MG63 (cell line): ENCODE measurements at regions not wholly inside any gene's neighbourhood (a gene's known extent, or its start where the extent isn't known, plus 50 kb on each side); places are given as distances from the start of the nearest gene placed in this dataset.
"Not testable (repeated sequence)": the region's sequence is repeated elsewhere in the genome, so short reads cannot be mapped to it uniquely, and the experiment has no call there.

ENCODE experiments used
- DNase-seq: peaks from one replicate; pipeline ENCODE4 v3.0.0-alpha.2; 2020
- H3K27me3 ChIP-seq: fragments of 250-450 bp; sonication (Bioruptor Pico); 2 replicates; pipeline ENCODE4 v1.5.1; 2020; ENCODE audit warnings: mild to moderate bottlenecking, moderate library complexity
- H3K36me3 ChIP-seq: fragments of 250-450 bp; sonication (Bioruptor Pico); 2 replicates; pipeline ENCODE4 v1.5.1; 2020; ENCODE audit warnings: mild to moderate bottlenecking, moderate library complexity
- H3K4me3 ChIP-seq: fragments of 250-450 bp; sonication (Bioruptor Pico); 2 replicates; pipeline ENCODE4 v1.5.1; 2020; ENCODE audit warnings: mild to moderate bottlenecking, moderate library complexity
- H3K9me3 ChIP-seq: fragments of 250-450 bp; sonication (Bioruptor Pico); 2 replicates; pipeline ENCODE4 v1.5.1; 2020; ENCODE audit warnings: mild to moderate bottlenecking, moderate library complexity

GRCh38 chr10:43855667-43856210 is 207.1 kb upstream of the ZNF32 start:
- no peaks in the 10 kb centered on the region for H3K9me3 ChIP-seq
- no peak for DNase-seq

GRCh38 chr10:43854007-43854406 is 205.3 kb upstream of the ZNF32 start:
- Histone ChIP-seq H3K27me3 (no peaks in the 10 kb centered on the region), H3K4me3 (no peak overlapping the region)
- DNase-seq, result no peak

More at GRCh38 chr10:43855667-43856210, 207.1 kb upstream of the ZNF32 start:
- H3K36me3 ChIP-seq, result peaks cover 4% of the 10 kb centered on the region; the same call in 1 of the 2 replicates
- no peaks in the 10 kb centered on the region for H3K27me3 ChIP-seq
- H3K4me3 ChIP-seq, result no peak overlapping the region

GRCh38 chr10:43853369-43853768 is 204.7 kb upstream of the ZNF32 start:
- Histone ChIP-seq H3K4me3 (no peak overlapping the region), H3K36me3 (peaks cover 4% of the 10 kb centered on the region; the same call in 1 of the 2 replicates), H3K27me3 (no peaks in the 10 kb centered on the region), H3K9me3 (no peaks in the 10 kb centered on the region)
- DNase-seq, result no peak

More at GRCh38 chr10:43854007-43854406, 205.3 kb upstream of the ZNF32 start:
- Histone ChIP-seq H3K36me3 (peaks cover 4% of the 10 kb centered on the region; the same call in 1 of the 2 replicates), H3K9me3 (no peaks in the 10 kb centered on the region)

GRCh38 chr10:43852644-43853214 is 204.0 kb upstream of the ZNF32 start:
- H3K9me3 ChIP-seq, result no peaks in the 10 kb centered on the region
- no peak overlapping the region for H3K4me3 ChIP-seq
- no peaks in the 10 kb centered on the region for H3K27me3 ChIP-seq
- H3K36me3 ChIP-seq, result peaks cover 4% of the 10 kb centered on the region; the same call in 1 of the 2 replicates
- no peak for DNase-seq

GRCh38 chr10:43852149-43852548 is 203.5 kb upstream of the ZNF32 start:
- Histone ChIP-seq H3K36me3 (peaks cover 4% of the 10 kb centered on the region; the same call in 1 of the 2 replicates), H3K27me3 (no peaks in the 10 kb centered on the region), H3K9me3 (no peaks in the 10 kb centered on the region), H3K4me3 (no peak overlapping the region)
- DNase-seq, result no peak

GRCh38 chr10:43851030-43851429 is 202.3 kb upstream of the ZNF32 start:
- Histone ChIP-seq H3K9me3 (no peaks in the 10 kb centered on the region), H3K36me3 (peaks cover 4% of the 10 kb centered on the region; the same call in 1 of the 2 replicates), H3K4me3 (no peak overlapping the region), H3K27me3 (no peaks in the 10 kb centered on the region)
- DNase-seq, result no peak

GRCh38 chr10:43849551-43849950 is 200.9 kb upstream of the ZNF32 start:
- DNase-seq, result no peak
- H3K27me3 ChIP-seq, result no peaks in the 10 kb centered on the region
- no peaks in the 10 kb centered on the region for H3K9me3 ChIP-seq
- H3K4me3 ChIP-seq, result no peak overlapping the region
- peaks cover 4% of the 10 kb centered on the region; the same call in 1 of the 2 replicates for H3K36me3 ChIP-seq

GRCh38 chr10:43846968-43847367 is 198.3 kb upstream of the ZNF32 start:
- DNase-seq, result no peak
- no peak overlapping the region for H3K4me3 ChIP-seq

GRCh38 chr10:43846187-43846680 is 197.6 kb upstream of the ZNF32 start:
- Histone ChIP-seq H3K27me3 (no peaks in the 10 kb centered on the region), H3K4me3 (peak overlapping the region; percentile 12), H3K36me3 (no peaks in the 10 kb centered on the region), H3K9me3 (no peaks in the 10 kb centered on the region)
- peak; percentile 97 for DNase-seq

More at GRCh38 chr10:43846968-43847367, 198.3 kb upstream of the ZNF32 start:
- H3K9me3 ChIP-seq, result no peaks in the 10 kb centered on the region
- no peaks in the 10 kb centered on the region for H3K27me3 ChIP-seq
- H3K36me3 ChIP-seq, result no peaks in the 10 kb centered on the region; the same call in 1 of the 2 replicates

- H3K9me3 ChIP-seq, result no peaks in the 10 kb centered on the region
- no peaks in the 10 kb centered on the region for H3K27me3 ChIP-seq
- H3K4me3 ChIP-seq, result no peak overlapping the region
- peak; percentile 61 for DNase-seq
- H3K36me3 ChIP-seq, result no peaks in the 10 kb centered on the region
Observed at GRCh38 chr10:43845121-43845520, 196.4 kb upstream of the ZNF32 start.

- no peaks in the 10 kb centered on the region for H3K9me3 ChIP-seq
- H3K4me3 ChIP-seq, result no peak overlapping the region
- no peaks in the 10 kb centered on the region for H3K27me3 ChIP-seq
- H3K36me3 ChIP-seq, result no peaks in the 10 kb centered on the region
- DNase-seq, result no peak
Observed at GRCh38 chr10:43844221-43844620, 195.5 kb upstream of the ZNF32 start.

- H3K36me3 ChIP-seq, result no peaks in the 10 kb centered on the region
- H3K27me3 ChIP-seq, result no peaks in the 10 kb centered on the region
- no peak overlapping the region for H3K4me3 ChIP-seq
- peak; percentile 97 for DNase-seq
- no peaks in the 10 kb centered on the region for H3K9me3 ChIP-seq
Observed at GRCh38 chr10:43843321-43844101, 194.8 kb upstream of the ZNF32 start.

- Histone ChIP-seq H3K4me3 (no peak overlapping the region), H3K36me3 (no peaks in the 10 kb centered on the region), H3K27me3 (no peaks in the 10 kb centered on the region), H3K9me3 (no peaks in the 10 kb centered on the region)
- DNase-seq, result no peak
Observed at GRCh38 chr10:43842496-43842895, 193.8 kb upstream of the ZNF32 start.

- no peaks in the 10 kb centered on the region for H3K36me3 ChIP-seq
Observed at GRCh38 chr10:43842072-43842471, 193.4 kb upstream of the ZNF32 start.

GRCh38 chr10:43839973-43840372 is 191.3 kb upstream of the ZNF32 start:
- no peaks in the 10 kb centered on the region for H3K36me3 ChIP-seq
- no peak for DNase-seq
- H3K27me3 ChIP-seq, result no peaks in the 10 kb centered on the region
- H3K4me3 ChIP-seq, result no peak overlapping the region
- peaks cover 4% of the 10 kb centered on the region for H3K9me3 ChIP-seq

More at GRCh38 chr10:43842072-43842471, 193.4 kb upstream of the ZNF32 start:
- DNase-seq, result no peak
- no peaks in the 10 kb centered on the region for H3K9me3 ChIP-seq
- no peaks in the 10 kb centered on the region for H3K27me3 ChIP-seq
- no peak overlapping the region for H3K4me3 ChIP-seq

- not testable (repeated sequence) for H3K4me3 ChIP-seq, DNase-seq, H3K36me3 ChIP-seq, H3K27me3 ChIP-seq, H3K9me3 ChIP-seq
Observed at GRCh38 chr10:43834751-43835150, 186.1 kb upstream of the ZNF32 start.

- H3K27me3 ChIP-seq, result no peaks in the 10 kb centered on the region
- H3K36me3 ChIP-seq, result no peaks in the 10 kb centered on the region; the same call in 1 of the 2 replicates
- DNase-seq, result no peak
- H3K9me3 ChIP-seq, result peaks cover 2% of the 10 kb centered on the region
- H3K4me3 ChIP-seq, result no peak overlapping the region
Observed at GRCh38 chr10:43827853-43828252, 179.2 kb upstream of the ZNF32 start.
